GM21528 (cell line): ENCODE measurements at regions not wholly inside any gene's neighbourhood (a gene's known extent, or its start where the extent isn't known, plus 50 kb on each side); places are given as distances from the start of the nearest gene placed in this dataset.
"Not testable (repeated sequence)": the region's sequence is repeated elsewhere in the genome, so short reads cannot be mapped to it uniquely, and the experiment has no call there.

ENCODE experiments used
- ATAC-seq: cut with Tn5 transposase; IDR thresholded peaks from one replicate; pipeline ENCODE4 v1.9.1; 2021; ENCODE audit warnings: mild to moderate bottlenecking, moderate library complexity; ENCODE audit not compliant: unreplicated experiment, low FRiP score

GRCh38 chr12:11976005-11976404 is 94.7 kb upstream of the BCL2L14 start:
- ATAC-seq = no peak

- no peak for ATAC-seq
These were observed 91.9 kb upstream of the BCL2L14 start for GRCh38 chr12:11978726-11979384.

- no peak for ATAC-seq
These were observed 90.6 kb upstream of the BCL2L14 start for GRCh38 chr12:11980115-11980514.

- peak; percentile 80 for ATAC-seq
These were observed 89.5 kb upstream of the BCL2L14 start for GRCh38 chr12:11981121-11981733.

GRCh38 chr12:11984417-11984816 is 86.3 kb upstream of the BCL2L14 start:
- ATAC-seq = no peak

GRCh38 chr12:11986165-11986564 is 84.6 kb upstream of the BCL2L14 start:
- no peak for ATAC-seq

GRCh38 chr12:11987901-11988300 is 82.8 kb upstream of the BCL2L14 start:
- ATAC-seq = no peak

- no peak for ATAC-seq
These were observed 79.1 kb upstream of the BCL2L14 start for GRCh38 chr12:11991604-11992003.

- no peak for ATAC-seq
These were observed 78.2 kb upstream of the BCL2L14 start for GRCh38 chr12:11992515-11992914.

GRCh38 chr12:11998307-11998943 is 72.3 kb upstream of the BCL2L14 start:
- not testable (repeated sequence) for ATAC-seq

GRCh38 chr12:11998944-11999315 is 71.8 kb upstream of the BCL2L14 start:
- ATAC-seq = no peak

GRCh38 chr12:12003609-12004008 is 67.1 kb upstream of the BCL2L14 start:
- no peak for ATAC-seq

- no peak for ATAC-seq
These were observed 66.2 kb upstream of the BCL2L14 start for GRCh38 chr12:12004524-12004923.

- ATAC-seq = no peak
These were observed 63.6 kb upstream of the BCL2L14 start for GRCh38 chr12:12007001-12007712.

- ATAC-seq = no peak
These were observed 63.0 kb upstream of the BCL2L14 start for GRCh38 chr12:12007713-12008231.

- ATAC-seq = no peak
These were observed 62.4 kb upstream of the BCL2L14 start for GRCh38 chr12:12008232-12008850.

GRCh38 chr12:12008931-12009611 is 61.7 kb upstream of the BCL2L14 start:
- ATAC-seq = peak; percentile 50

- ATAC-seq = not testable (repeated sequence)
These were observed 60.9 kb upstream of the BCL2L14 start for GRCh38 chr12:12009749-12010276.

- ATAC-seq = peak; percentile 58
These were observed 60.3 kb upstream of the BCL2L14 start for GRCh38 chr12:12010277-12011039.
